ENCODE measurements at regions not wholly inside any gene's neighbourhood (a gene's known extent, or its start where the extent isn't known, plus 50 kb on each side); places are given as distances from the start of the nearest gene placed in this dataset.
"Not testable (repeated sequence)": the region's sequence is repeated elsewhere in the genome, so short reads cannot be mapped to it uniquely, and the experiment has no call there.

GRCh38 chrX:44742480-44743155 lies 101.2 kb upstream of the DUSP21 start:
- H3K27ac Mint-ChIP-seq, result no peak overlapping the region
- H3K36me3 ChIP-seq (replicated peaks in 1 of 2; ENCODE audit: control extremely low read depth in 1 of 2, control insufficient read depth in 1 of 2, extremely low read depth in 1 of 2, insufficient read depth in 2 of 2, low read length in 1 of 2), result no peaks in the 10 kb centered on the region
- TF ChIP-seq, protein P1, sequence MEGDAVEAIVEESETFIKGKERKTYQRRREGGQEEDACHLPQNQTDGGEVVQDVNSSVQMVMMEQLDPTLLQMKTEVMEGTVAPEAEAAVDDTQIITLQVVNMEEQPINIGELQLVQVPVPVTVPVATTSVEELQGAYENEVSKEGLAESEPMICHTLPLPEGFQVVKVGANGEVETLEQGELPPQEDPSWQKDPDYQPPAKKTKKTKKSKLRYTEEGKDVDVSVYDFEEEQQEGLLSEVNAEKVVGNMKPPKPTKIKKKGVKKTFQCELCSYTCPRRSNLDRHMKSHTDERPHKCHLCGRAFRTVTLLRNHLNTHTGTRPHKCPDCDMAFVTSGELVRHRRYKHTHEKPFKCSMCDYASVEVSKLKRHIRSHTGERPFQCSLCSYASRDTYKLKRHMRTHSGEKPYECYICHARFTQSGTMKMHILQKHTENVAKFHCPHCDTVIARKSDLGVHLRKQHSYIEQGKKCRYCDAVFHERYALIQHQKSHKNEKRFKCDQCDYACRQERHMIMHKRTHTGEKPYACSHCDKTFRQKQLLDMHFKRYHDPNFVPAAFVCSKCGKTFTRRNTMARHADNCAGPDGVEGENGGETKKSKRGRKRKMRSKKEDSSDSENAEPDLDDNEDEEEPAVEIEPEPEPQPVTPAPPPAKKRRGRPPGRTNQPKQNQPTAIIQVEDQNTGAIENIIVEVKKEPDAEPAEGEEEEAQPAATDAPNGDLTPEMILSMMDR (IDR thresholded peaks at IDR 0.05), result no peak
- TF ChIP-seq EZH2 (IDR thresholded peaks at IDR 0.05; ENCODE audit: borderline replicate concordance, insufficient read depth, low read depth, low read length, poor library complexity, severe bottlenecking), result no peak
- no peak overlapping the region for H2AFZ ChIP-seq (ENCODE audit: insufficient read depth, low read depth, low read length, poor library complexity, severe bottlenecking)
- no peaks in the 10 kb centered on the region for H3K9me3 ChIP-seq (ENCODE audit: control extremely low read depth in 1 of 3, control insufficient read depth in 2 of 3, insufficient read depth in 1 of 3, low read length in 2 of 3)
- no peak overlapping the region for H3K4me3 ChIP-seq (ENCODE audit: control extremely low read depth in 1 of 5, extremely low read depth in 1 of 5, insufficient read depth in 1 of 5, low read depth in 2 of 5, low read length in 4 of 5)
- H3K9me3 Mint-ChIP-seq (ENCODE audit: insufficient read depth), result no peaks in the 10 kb centered on the region
- no peak for DNase-seq
- no peak for ATAC-seq (ENCODE audit: low read depth)
- H3K9ac ChIP-seq (ENCODE audit: low read length), result no peak overlapping the region
- WGBS (ENCODE audit: insufficient coverage), result no CpG with 5 or more reads among the region's 6 CpGs
- no peak overlapping the region for H3K27ac ChIP-seq (ENCODE audit: low read length in 2 of 2)
- ChIA-PET POLR2A (no interaction called here), CTCF (interaction anchor here (0.5 kb wide), 1 partner anchor 26 kb away, joined by 3 read pairs; no protein-coding TSS in a partner anchor)
- peaks cover 0 to 7% (median 0%) of the 10 kb centered on the region in 4 experiments for H3K27me3 ChIP-seq (replicated peaks in 1 of 4; ENCODE audit: control extremely low read depth in 1 of 4, control insufficient read depth in 3 of 4, insufficient read depth in 4 of 4, low read length in 3 of 4)
- H3K4me3 Mint-ChIP-seq, result no peak overlapping the region
- H3K4me2 ChIP-seq (replicated peaks; ENCODE audit: low read depth, low read length, poor library complexity, severe bottlenecking), result no peak overlapping the region
- H3K79me2 ChIP-seq (ENCODE audit: control insufficient read depth, insufficient read depth, low read length), result no peaks in the 10 kb centered on the region
- no peaks in the 10 kb centered on the region for H3K4me1 ChIP-seq (ENCODE audit: control insufficient read depth in 2 of 2, insufficient read depth in 2 of 2, low read length in 2 of 2)
- intact Hi-C loops (cut with micrococcal nuclease), result no loop called here
- no peaks in the 10 kb centered on the region for H3K4me1 Mint-ChIP-seq
- H4K20me1 ChIP-seq (ENCODE audit: control insufficient read depth, insufficient read depth, low read length, poor library complexity, severe bottlenecking), result no peaks in the 10 kb centered on the region
- peaks cover 3% of the 10 kb centered on the region for H3K27me3 Mint-ChIP-seq

- H3K4me2 ChIP-seq (replicated peaks; ENCODE audit: low read depth, low read length, poor library complexity, severe bottlenecking); H2AFZ ChIP-seq (ENCODE audit: insufficient read depth, low read depth, low read length, poor library complexity, severe bottlenecking); H3K9me3 Mint-ChIP-seq (ENCODE audit: insufficient read depth); H3K27ac ChIP-seq (ENCODE audit: low read length in 2 of 2); H3K4me1 ChIP-seq (ENCODE audit: control insufficient read depth in 2 of 2, insufficient read depth in 2 of 2, low read length in 2 of 2); H3K4me3 Mint-ChIP-seq; H4K20me1 ChIP-seq (ENCODE audit: control insufficient read depth, insufficient read depth, low read length, poor library complexity, severe bottlenecking); H3K4me3 ChIP-seq (ENCODE audit: control extremely low read depth in 1 of 5, extremely low read depth in 1 of 5, insufficient read depth in 1 of 5, low read depth in 2 of 5, low read length in 4 of 5); intact Hi-C loops (cut with micrococcal nuclease); H3K36me3 ChIP-seq (replicated peaks in 1 of 2; ENCODE audit: control extremely low read depth in 1 of 2, control insufficient read depth in 1 of 2, extremely low read depth in 1 of 2, insufficient read depth in 2 of 2, low read length in 1 of 2); ATAC-seq (ENCODE audit: low read depth); H3K27me3 Mint-ChIP-seq; DNase-seq; POLR2A ChIA-PET; H3K27ac Mint-ChIP-seq; H3K4me1 Mint-ChIP-seq; H3K9me3 ChIP-seq (ENCODE audit: control extremely low read depth in 1 of 3, control insufficient read depth in 2 of 3, insufficient read depth in 1 of 3, low read length in 2 of 3); CTCF ChIA-PET; H3K27me3 ChIP-seq (replicated peaks in 1 of 4; ENCODE audit: control extremely low read depth in 1 of 4, control insufficient read depth in 3 of 4, insufficient read depth in 4 of 4, low read length in 3 of 4); H3K79me2 ChIP-seq (ENCODE audit: control insufficient read depth, insufficient read depth, low read length); H3K9ac ChIP-seq (ENCODE audit: low read length): not testable (repeated sequence)
- no CpG with 5 or more reads among the region's 7 CpGs for WGBS (ENCODE audit: insufficient coverage)
Measured at GRCh38 chrX:44741859-44742258, 102.0 kb upstream of the DUSP21 start.

DNA sequence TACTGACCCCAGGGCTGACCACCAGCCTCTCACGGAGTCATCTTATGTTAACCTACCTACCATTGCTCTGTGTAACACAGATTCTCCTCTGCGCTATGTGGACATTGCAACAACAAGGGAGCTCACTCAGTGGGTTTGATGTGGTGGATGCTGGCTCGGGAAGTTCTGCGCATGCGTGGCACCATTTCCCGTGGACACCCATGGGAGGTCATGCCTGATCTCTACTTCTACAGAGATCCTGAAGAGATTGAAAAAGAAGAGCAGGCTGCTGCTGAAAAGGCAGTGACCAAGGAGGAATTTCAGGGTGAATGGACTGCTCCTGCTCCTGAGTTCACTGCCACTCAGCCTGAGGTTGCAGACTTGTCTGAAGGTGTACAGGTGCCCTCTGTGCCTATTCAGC lies 102.4 kb upstream of the DUSP21 start:
- H3K27me3 ChIP-seq (replicated peaks in 1 of 4; ENCODE audit: control extremely low read depth in 1 of 4, control insufficient read depth in 3 of 4, insufficient read depth in 4 of 4, low read length in 3 of 4); H3K27me3 Mint-ChIP-seq; DNase-seq; H3K27ac ChIP-seq (ENCODE audit: low read length in 2 of 2); H3K79me2 ChIP-seq (ENCODE audit: control insufficient read depth, insufficient read depth, low read length); H4K20me1 ChIP-seq (ENCODE audit: control insufficient read depth, insufficient read depth, low read length, poor library complexity, severe bottlenecking); CTCF ChIA-PET; POLR2A ChIA-PET; H3K9me3 Mint-ChIP-seq (ENCODE audit: insufficient read depth); ATAC-seq (ENCODE audit: low read depth); H3K9me3 ChIP-seq (ENCODE audit: control extremely low read depth in 1 of 3, control insufficient read depth in 2 of 3, insufficient read depth in 1 of 3, low read length in 2 of 3); intact Hi-C loops (cut with micrococcal nuclease); H3K9ac ChIP-seq (ENCODE audit: low read length); H3K36me3 ChIP-seq (replicated peaks in 1 of 2; ENCODE audit: control extremely low read depth in 1 of 2, control insufficient read depth in 1 of 2, extremely low read depth in 1 of 2, insufficient read depth in 2 of 2, low read length in 1 of 2); H2AFZ ChIP-seq (ENCODE audit: insufficient read depth, low read depth, low read length, poor library complexity, severe bottlenecking); H3K4me2 ChIP-seq (replicated peaks; ENCODE audit: low read depth, low read length, poor library complexity, severe bottlenecking); H3K4me1 ChIP-seq (ENCODE audit: control insufficient read depth in 2 of 2, insufficient read depth in 2 of 2, low read length in 2 of 2); H3K27ac Mint-ChIP-seq; H3K4me1 Mint-ChIP-seq; H3K4me3 Mint-ChIP-seq; H3K4me3 ChIP-seq (ENCODE audit: control extremely low read depth in 1 of 5, extremely low read depth in 1 of 5, insufficient read depth in 1 of 5, low read depth in 2 of 5, low read length in 4 of 5): not testable (repeated sequence)
- 91% methylated on average over 3 of the region's 6 CpGs for WGBS (ENCODE audit: insufficient coverage)
